ENCODE measurements at regions not wholly inside any gene's neighbourhood (a gene's known extent, or its start where the extent isn't known, plus 50 kb on each side); places are given as distances from the start of the nearest gene placed in this dataset.

DNA sequence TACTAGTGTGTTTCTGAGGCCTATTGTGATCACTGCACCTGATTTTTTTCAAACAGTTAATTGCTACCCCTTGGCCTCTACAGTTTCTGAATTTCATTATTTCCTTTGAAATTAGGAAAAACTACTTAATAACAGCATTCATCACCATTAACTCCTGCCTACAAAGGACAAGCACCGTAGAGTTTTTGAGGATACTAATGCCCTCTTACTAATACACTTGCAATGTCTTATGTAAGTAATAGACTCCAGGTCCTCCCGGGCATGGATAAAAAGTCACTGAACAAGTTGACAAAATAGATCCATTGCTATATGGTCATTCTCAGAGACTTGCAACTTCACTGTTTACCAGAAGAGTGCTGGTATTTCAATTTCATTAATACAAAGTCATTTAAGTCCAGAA lies 1172.5 kb downstream of the CDH12 start:
- TF ChIP-seq EZH2 (IDR thresholded peaks at IDR 0.05; ENCODE audit: insufficient read depth, poor library complexity, severe bottlenecking), result no peak
- TF ChIP-seq EZH2phosphoT487 (IDR thresholded peaks at IDR 0.05; ENCODE audit: insufficient read depth, low read depth), result no peak
